H9 (cell line): ENCODE measurements at regions not wholly inside any gene's neighbourhood (a gene's known extent, or its start where the extent isn't known, plus 50 kb on each side); places are given as distances from the start of the nearest gene placed in this dataset.

Experiments used
- DNase-seq: peaks from one replicate; pipeline ENCODE4 v3.0.0-alpha.2; 2017
- H2AFZ ChIP-seq: one replicate; pipeline ENCODE4 v1.6.1; 2013; ENCODE audit warnings: mild to moderate bottlenecking, low read length, control low read depth, moderate library complexity
- H2AK5ac ChIP-seq: 2 replicates; pipeline ENCODE4 v1.6.1; 2013; ENCODE audit warnings: low read length, control low read depth, mixed read lengths; ENCODE audit not compliant: insufficient read length
- H2BK120ac ChIP-seq: one replicate; pipeline ENCODE4 v1.6.1; 2013; ENCODE audit warnings: low read depth, mild to moderate bottlenecking, low read length, control low read depth, inconsistent platforms; ENCODE audit not compliant: poor library complexity, severe bottlenecking
- H2BK12ac ChIP-seq: 2 replicates; pipeline ENCODE4 v1.6.1; 2013; ENCODE audit warnings: low read length, control low read depth, mixed read lengths, low read depth; ENCODE audit not compliant: insufficient read length
- H2BK15ac ChIP-seq: 2 replicates; pipeline ENCODE4 v1.6.1; 2013; ENCODE audit warnings: low read depth, low read length, control low read depth
- H2BK20ac ChIP-seq: one replicate; pipeline ENCODE4 v1.6.1; 2013; ENCODE audit warnings: low read depth, mild to moderate bottlenecking, low read length, control low read depth, inconsistent platforms; ENCODE audit not compliant: poor library complexity, severe bottlenecking
- H2BK5ac ChIP-seq: 2 replicates; pipeline ENCODE4 v1.6.1; 2013; ENCODE audit warnings: low read length, control low read depth, mixed read lengths; ENCODE audit not compliant: insufficient read length
- H3K14ac ChIP-seq: 2 replicates; pipeline ENCODE4 v1.6.1; 2013; ENCODE audit warnings: low read length, control low read depth; ENCODE audit not compliant: insufficient read depth
- H3K18ac ChIP-seq: 2 replicates; pipeline ENCODE4 v1.6.1; 2013; ENCODE audit warnings: low read depth, mild to moderate bottlenecking, mixed read lengths, low read length, control low read depth; ENCODE audit not compliant: insufficient read length
- H3K23ac ChIP-seq: 2 replicates; pipeline ENCODE4 v1.6.1; 2013; ENCODE audit warnings: low read length, control low read depth, mixed read lengths, low read depth; ENCODE audit not compliant: insufficient read length
- H3K23me2 ChIP-seq: 2 replicates; pipeline ENCODE4 v1.6.1; 2013; ENCODE audit warnings: low read depth, mild to moderate bottlenecking, mixed read lengths, low read length, control low read depth; ENCODE audit not compliant: insufficient read length, poor library complexity, severe bottlenecking
- H3K27ac ChIP-seq: 2 replicates; pipeline ENCODE4 v1.5.1; 2013; ENCODE audit warnings: low read length, control low read depth, mixed read lengths, low read depth; ENCODE audit not compliant: insufficient read length
- H3K27me3 ChIP-seq: 2 replicates; pipeline ENCODE4 v1.6.1; 2013; ENCODE audit warnings: low read length, control low read depth, inconsistent platforms; ENCODE audit not compliant: insufficient read depth
- H3K4ac ChIP-seq: 2 replicates; pipeline ENCODE4 v1.6.1; 2013; ENCODE audit warnings: low read depth, mild to moderate bottlenecking, control low read depth, inconsistent platforms, low read length, moderate library complexity
- H3K4me1 ChIP-seq: 2 replicates; pipeline ENCODE4 v1.6.1; 2013; ENCODE audit warnings: low read length, control low read depth, inconsistent platforms; ENCODE audit not compliant: insufficient read depth
- H3K4me2 ChIP-seq: 2 replicates; pipeline ENCODE4 v1.6.1; 2013; ENCODE audit warnings: low read length, control low read depth, mixed read lengths; ENCODE audit not compliant: insufficient read length, insufficient read depth
- H3K56ac ChIP-seq: 2 replicates; pipeline ENCODE4 v1.6.1; 2013; ENCODE audit warnings: low read depth, mild to moderate bottlenecking, mixed read lengths, low read length, control low read depth; ENCODE audit not compliant: insufficient read length
- H3K79me1 ChIP-seq: 2 replicates; pipeline ENCODE4 v1.6.1; 2013; ENCODE audit warnings: low read depth, mild to moderate bottlenecking, moderate library complexity, low read length, control low read depth, inconsistent platforms; ENCODE audit not compliant: insufficient read depth, poor library complexity, severe bottlenecking
- H3K79me2 ChIP-seq: 2 replicates; pipeline ENCODE4 v1.6.1; 2013; ENCODE audit warnings: low read length, control low read depth, inconsistent platforms; ENCODE audit not compliant: insufficient read depth
- H3K9ac ChIP-seq: 2 replicates; pipeline ENCODE4 v1.6.1; 2013; ENCODE audit warnings: low read length, control low read depth, mixed read lengths; ENCODE audit not compliant: insufficient read length; ENCODE audit errors: extremely low read depth
- H3K9me3 ChIP-seq: one replicate; pipeline ENCODE4 v1.6.1; 2013; ENCODE audit warnings: low read depth, low read length, inconsistent platforms; ENCODE audit not compliant: control insufficient read depth
- H3T11ph ChIP-seq: one replicate; pipeline ENCODE4 v1.6.1; 2013; ENCODE audit warnings: mild to moderate bottlenecking, low read length, control low read depth, inconsistent platforms
- H4K20me1 ChIP-seq: one replicate; pipeline ENCODE4 v1.6.1; 2013; ENCODE audit not compliant: control insufficient read depth, insufficient read length, insufficient read depth
- H4K5ac ChIP-seq: 2 replicates; pipeline ENCODE4 v1.6.1; 2013; ENCODE audit warnings: low read depth, mild to moderate bottlenecking, mixed read lengths, low read length, control low read depth; ENCODE audit not compliant: insufficient read length
- H4K8ac ChIP-seq: replicated peaks from 2 replicates; pipeline ENCODE4 v1.6.1; 2013; ENCODE audit warnings: low read length, control low read depth, mixed read lengths, low read depth; ENCODE audit not compliant: insufficient read length
- H4K91ac ChIP-seq: 2 replicates; pipeline ENCODE4 v1.6.1; 2013; ENCODE audit warnings: low read depth, mild to moderate bottlenecking, moderate library complexity, mixed read lengths, low read length, control low read depth; ENCODE audit not compliant: insufficient read length
- H3K27ac Mint-ChIP-seq, 3 experiments: 2 replicates in 2 of 3; 3 replicates in 1 of 3; pipeline ENCODE4 v1.8.0; 2020 to 2021; ENCODE audit warnings: mixed read lengths in 3 of 3, mild to moderate bottlenecking in 1 of 3, moderate library complexity in 1 of 3
- H3K27me3 Mint-ChIP-seq: 2 replicates; pipeline ENCODE4 v1.8.0; 2021; ENCODE audit warnings: low read depth, mild to moderate bottlenecking, moderate library complexity, mixed read lengths
- H3K36me3 Mint-ChIP-seq, 3 experiments: 2 replicates in 2 of 3; 3 replicates in 1 of 3; pipeline ENCODE4 v1.8.0; 2020 to 2021; ENCODE audit warnings: low read depth in 3 of 3, mixed read lengths in 3 of 3; ENCODE audit not compliant: insufficient read depth in 1 of 3
- H3K4me1 Mint-ChIP-seq, 2 experiments: 2 replicates each; pipeline ENCODE4 v1.8.0; 2020; ENCODE audit warnings: mixed read lengths in 2 of 2
- H3K4me3 Mint-ChIP-seq, 2 experiments: 2 replicates in 1 of 2; 3 replicates in 1 of 2; pipeline ENCODE4 v1.8.0; 2020 to 2021; ENCODE audit warnings: mild to moderate bottlenecking in 2 of 2, mixed read lengths in 2 of 2, moderate library complexity in 1 of 2
- H3K9me3 Mint-ChIP-seq, 2 experiments: 2 replicates in 1 of 2; 3 replicates in 1 of 2; pipeline ENCODE4 v1.8.0; 2020; ENCODE audit warnings: mild to moderate bottlenecking in 2 of 2, mixed read lengths in 2 of 2, moderate library complexity in 1 of 2
- CTCF ChIP-seq: fragments of 200-600 bp; sonication (generic); conservative IDR thresholded peaks from 3 replicates; pipeline ENCODE4 v1.8.0; 2021; ENCODE audit warnings: antibody characterized with exemption, mild to moderate bottlenecking
- WGBS: extraction: QIAGEN DNeasy Blood & Tissue Kit; methylation state at CpG from one replicate; pipeline ENCODE4 v1.1.7; 2013; ENCODE audit warnings: missing lambda C conversion rate, low lambda C conversion rate, mixed read lengths; ENCODE audit not compliant: insufficient read length; ENCODE audit errors: extremely low coverage; 5-methylcytosine and 5-hydroxymethylcytosine counted together

- DNase-seq = no peak
- no peaks in the 10 kb centered on the region for H3K23me2 ChIP-seq
- H2BK12ac ChIP-seq = no peak overlapping the region
- H2BK15ac ChIP-seq = no peak overlapping the region
- H3K79me2 ChIP-seq = no peaks in the 10 kb centered on the region
- no peak overlapping the region for H2AK5ac ChIP-seq
- TF ChIP-seq CTCF = no peak
- H3K4me2 ChIP-seq = no peak overlapping the region
- H2BK120ac ChIP-seq = no peak overlapping the region
- no peak overlapping the region for H4K91ac ChIP-seq
- no peaks in the 10 kb centered on the region for H3K9me3 ChIP-seq
- no peak overlapping the region for H3T11ph ChIP-seq
- H2AFZ ChIP-seq = no peak overlapping the region
- H3K4me1 ChIP-seq = no peaks in the 10 kb centered on the region
- no peak overlapping the region for H3K23ac ChIP-seq
- H2BK5ac ChIP-seq = no peak overlapping the region
- WGBS = no CpG with 5 or more reads among the region's 2 CpGs
- no peak overlapping the region for H2BK20ac ChIP-seq
- H3K27me3 ChIP-seq = no peaks in the 10 kb centered on the region; the same call in 1 of the 2 replicates
- H3K9me3 Mint-ChIP-seq = no peaks in the 10 kb centered on the region; a peak in 2 of 5 replicates
- H3K79me1 ChIP-seq = no peaks in the 10 kb centered on the region
- no peak overlapping the region for H3K56ac ChIP-seq
- H3K14ac ChIP-seq = no peak overlapping the region
- no peak overlapping the region for H3K4ac ChIP-seq
- no peak overlapping the region for H3K9ac ChIP-seq
- H4K5ac ChIP-seq = no peak overlapping the region
- no peak overlapping the region for H4K8ac ChIP-seq
- H4K20me1 ChIP-seq = no peaks in the 10 kb centered on the region
- no peaks in the 10 kb centered on the region for H3K36me3 Mint-ChIP-seq
- no peak overlapping the region for H3K18ac ChIP-seq
- no peaks in the 10 kb centered on the region for H3K4me1 Mint-ChIP-seq
- no peak overlapping the region for H3K27ac ChIP-seq
- H3K27me3 Mint-ChIP-seq = peaks cover 42% of the 10 kb centered on the region
- H3K27ac Mint-ChIP-seq = no peak overlapping the region
- H3K4me3 Mint-ChIP-seq = no peak overlapping the region
Measured at GRCh38 chr11:115684135-115684534, 179.9 kb upstream of the CADM1 start.
